GM12874 (cell line): ENCODE measurements at regions not wholly inside any gene's neighbourhood (a gene's known extent, or its start where the extent isn't known, plus 50 kb on each side); places are given as distances from the start of the nearest gene placed in this dataset.

Experiments used
- CTCF ChIP-seq: IDR thresholded peaks from 2 replicates; pipeline ENCODE4 v1.5.1; 2011; ENCODE audit warnings: low read depth, mild to moderate bottlenecking, control low read depth, low read length, moderate library complexity; ENCODE audit not compliant: insufficient read depth

- TF ChIP-seq CTCF, result no peak
Observed at GRCh38 chr11:30089921-30090320, 73.1 kb upstream of the KCNA4 start.

- TF ChIP-seq CTCF, result no peak
Observed at GRCh38 chr11:30091246-30091645, 74.4 kb upstream of the KCNA4 start.

- TF ChIP-seq CTCF, result no peak
Observed at GRCh38 chr11:30091737-30092136, 74.9 kb upstream of the KCNA4 start.

- no peak for TF ChIP-seq CTCF
Observed at GRCh38 chr11:30092518-30092917, 75.7 kb upstream of the KCNA4 start.

- TF ChIP-seq CTCF, result no peak
Observed at GRCh38 chr11:30100495-30100894, 83.7 kb upstream of the KCNA4 start.

- TF ChIP-seq CTCF, result no peak
Observed at GRCh38 chr11:30106222-30107181, 89.7 kb upstream of the KCNA4 start.

- no peak for TF ChIP-seq CTCF
Observed at GRCh38 chr11:30107899-30108298, 91.1 kb upstream of the KCNA4 start.
